ENCODE measurements at regions not wholly inside any gene's neighbourhood (a gene's known extent, or its start where the extent isn't known, plus 50 kb on each side); places are given as distances from the start of the nearest gene placed in this dataset.
"Not testable (repeated sequence)": the region's sequence is repeated elsewhere in the genome, so short reads cannot be mapped to it uniquely, and the experiment has no call there.

- peak; percentile 1 for DNase-seq (ENCODE audit: low read depth, low spot score)
- in situ Hi-C loops (cut with HindIII; ENCODE audit: low pct_unique_long_range_greater_than_20kb, low sequenced_read_pairs), result no loop called here
These were observed 610.2 kb downstream of the UBE2NL start for GRCh38 chrX:144494074-144494473.

- no peak for DNase-seq (ENCODE audit: low read depth, low spot score)
- in situ Hi-C loops (cut with HindIII; ENCODE audit: low pct_unique_long_range_greater_than_20kb, low sequenced_read_pairs), result no loop called here
These were observed 648.0 kb downstream of the UBE2NL start for GRCh38 chrX:144531877-144532276.

DNA sequence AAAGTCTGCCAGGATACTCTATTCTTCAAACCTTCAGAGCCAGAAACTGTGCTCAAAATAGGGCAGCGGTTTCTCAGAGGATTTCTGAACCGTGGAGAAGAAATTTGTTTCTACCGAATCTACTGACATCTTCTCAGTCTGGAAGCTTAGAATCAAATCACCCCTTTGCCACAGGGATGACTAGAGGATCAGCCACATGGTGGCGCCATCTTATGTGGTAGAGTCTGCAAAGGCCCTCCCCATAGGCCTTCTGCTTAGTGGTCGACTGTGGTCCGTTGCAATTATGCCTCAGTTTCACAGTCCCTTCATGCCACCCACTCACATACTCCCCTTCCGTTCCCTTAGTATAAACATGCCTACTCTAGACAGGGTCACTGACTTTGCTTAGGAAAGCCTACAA is 680.7 kb upstream of the SPANXN1 start:
- in situ Hi-C loops (cut with HindIII; ENCODE audit: low pct_unique_long_range_greater_than_20kb, low sequenced_read_pairs), result no loop called here
- DNase-seq (ENCODE audit: low read depth, low spot score), result peak; percentile 44

DNA sequence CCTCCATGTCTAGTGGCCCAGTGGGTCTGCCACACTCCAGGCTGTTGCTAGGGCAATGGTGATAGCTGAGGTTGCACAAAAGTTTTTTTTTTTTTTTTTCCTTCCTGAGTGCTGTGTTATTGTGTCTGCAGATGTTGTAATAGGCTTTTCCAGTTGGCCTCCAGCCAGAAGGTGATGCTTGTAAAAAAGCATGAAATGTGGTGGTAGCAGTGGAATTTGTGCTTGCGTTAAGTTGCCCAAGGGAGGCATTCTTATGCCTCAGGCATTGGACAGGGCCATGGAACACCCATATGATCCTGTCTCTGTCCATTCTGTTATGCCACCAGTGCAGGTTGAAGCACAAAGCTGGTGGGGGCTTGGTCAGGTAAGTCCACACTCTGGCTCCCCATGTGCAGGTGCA is 660.5 kb upstream of the SPANXN1 start:
- no peak for DNase-seq (ENCODE audit: low read depth, low spot score)
- in situ Hi-C loops (cut with HindIII; ENCODE audit: low pct_unique_long_range_greater_than_20kb, low sequenced_read_pairs), result no loop called here

- no peak for DNase-seq (ENCODE audit: low read depth, low spot score)
- in situ Hi-C loops (cut with HindIII; ENCODE audit: low pct_unique_long_range_greater_than_20kb, low sequenced_read_pairs), result no loop called here
These were observed 655.3 kb upstream of the SPANXN1 start for GRCh38 chrX:144592036-144592435.

DNA sequence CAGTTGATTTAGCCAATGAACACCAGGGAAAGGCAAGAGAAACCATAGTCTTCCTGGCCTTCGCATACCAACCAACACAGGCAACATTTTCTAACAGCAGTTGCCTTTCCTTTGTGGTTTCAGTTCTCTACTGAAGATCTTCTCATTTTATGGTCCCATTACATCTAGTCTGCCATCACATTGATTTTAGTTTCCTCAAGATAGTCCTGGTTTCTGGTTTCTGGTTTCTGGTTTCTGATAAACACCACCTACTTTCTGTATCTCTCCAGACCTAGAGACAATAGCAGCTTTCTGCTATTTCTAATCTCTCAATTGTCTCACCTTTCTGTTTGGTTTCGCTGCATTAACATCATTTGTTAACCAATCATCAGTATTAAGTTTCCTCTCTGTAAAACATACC is 646.3 kb upstream of the SPANXN1 start:
- DNase-seq (ENCODE audit: low read depth, low spot score), result no peak
- in situ Hi-C loops (cut with HindIII; ENCODE audit: low pct_unique_long_range_greater_than_20kb, low sequenced_read_pairs), result no loop called here

GRCh38 chrX:144612076-144612475 is 635.2 kb upstream of the SPANXN1 start:
- no peak for DNase-seq (ENCODE audit: low read depth, low spot score)
- in situ Hi-C loops (cut with HindIII; ENCODE audit: low pct_unique_long_range_greater_than_20kb, low sequenced_read_pairs), result no loop called here

DNA sequence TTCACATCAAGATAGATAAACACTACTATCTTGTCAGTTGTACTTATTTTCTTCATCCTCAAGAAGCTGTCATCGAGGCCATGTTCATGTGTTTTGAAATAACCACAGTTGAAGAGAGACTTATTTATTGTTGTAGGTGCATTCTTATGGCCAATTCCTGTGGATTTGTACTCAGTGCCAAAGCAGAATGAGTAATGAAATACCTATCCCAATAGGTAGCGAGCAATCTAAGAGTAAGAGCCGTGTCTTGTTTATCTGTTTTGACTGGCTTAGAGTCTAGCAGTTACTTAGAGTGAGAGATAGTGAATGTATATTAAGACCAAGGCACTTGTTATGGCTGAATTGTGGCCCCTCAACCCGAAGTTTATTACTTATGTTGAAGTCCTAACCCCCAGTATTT is 631.0 kb upstream of the SPANXN1 start:
- no peak for DNase-seq (ENCODE audit: low read depth, low spot score)
- in situ Hi-C loops (cut with HindIII; ENCODE audit: low pct_unique_long_range_greater_than_20kb, low sequenced_read_pairs), result no loop called here

DNA sequence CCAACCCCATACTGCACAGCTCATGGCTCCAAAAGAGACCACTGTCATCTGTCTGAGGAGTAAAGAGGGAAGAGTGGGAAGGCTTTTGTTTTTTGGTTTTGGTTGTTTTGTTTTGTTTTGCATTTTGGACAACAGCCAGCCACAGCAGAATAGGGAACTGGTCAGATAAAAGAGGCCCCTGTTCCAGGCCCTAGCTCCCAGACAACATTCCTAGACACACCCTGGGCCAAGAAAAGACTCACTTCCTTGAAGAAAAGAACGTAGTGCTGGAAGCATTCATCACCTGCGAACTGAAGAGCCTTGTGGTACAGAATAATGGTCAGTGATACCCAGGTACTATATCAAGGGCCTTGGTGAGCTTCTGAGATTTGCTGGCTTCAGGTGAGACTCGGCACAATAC is 619.4 kb upstream of the SPANXN1 start:
- DNase-seq (ENCODE audit: low read depth, low spot score), result peak; percentile 1
- in situ Hi-C loops (cut with HindIII; ENCODE audit: low pct_unique_long_range_greater_than_20kb, low sequenced_read_pairs), result no loop called here

DNA sequence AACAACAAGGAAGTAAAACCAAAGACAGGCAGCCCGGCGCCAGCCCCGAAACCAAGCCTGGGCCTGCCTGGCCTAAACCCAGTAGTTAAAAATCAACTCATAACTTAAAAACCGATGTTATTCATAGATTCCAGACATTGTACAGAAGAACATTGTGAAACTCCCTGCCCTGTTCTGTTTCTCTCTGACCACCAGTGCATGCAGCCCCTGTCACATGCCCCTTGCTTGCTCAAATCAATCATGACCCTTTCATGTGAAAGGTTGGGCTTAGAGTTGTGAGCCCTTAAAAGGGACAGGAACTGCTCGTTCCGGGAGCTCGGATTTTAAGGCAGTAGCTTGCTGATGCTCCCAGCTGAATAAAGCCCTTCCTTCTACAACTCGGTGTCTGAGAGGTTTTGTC is 612.9 kb upstream of the SPANXN1 start:
- in situ Hi-C loops (cut with HindIII; ENCODE audit: low pct_unique_long_range_greater_than_20kb, low sequenced_read_pairs), result not testable (repeated sequence)

GRCh38 chrX:144637731-144638130 is 609.6 kb upstream of the SPANXN1 start:
- DNase-seq (ENCODE audit: low read depth, low spot score), result no peak
- in situ Hi-C loops (cut with HindIII; ENCODE audit: low pct_unique_long_range_greater_than_20kb, low sequenced_read_pairs), result no loop called here

More for the DNA sequence above, 612.9 kb upstream of the SPANXN1 start:
- DNase-seq (ENCODE audit: low read depth, low spot score), result not testable (repeated sequence)

- no peak for DNase-seq (ENCODE audit: low read depth, low spot score)
- in situ Hi-C loops (cut with HindIII; ENCODE audit: low pct_unique_long_range_greater_than_20kb, low sequenced_read_pairs), result no loop called here
These were observed 598.5 kb upstream of the SPANXN1 start for GRCh38 chrX:144648788-144649187.

DNA sequence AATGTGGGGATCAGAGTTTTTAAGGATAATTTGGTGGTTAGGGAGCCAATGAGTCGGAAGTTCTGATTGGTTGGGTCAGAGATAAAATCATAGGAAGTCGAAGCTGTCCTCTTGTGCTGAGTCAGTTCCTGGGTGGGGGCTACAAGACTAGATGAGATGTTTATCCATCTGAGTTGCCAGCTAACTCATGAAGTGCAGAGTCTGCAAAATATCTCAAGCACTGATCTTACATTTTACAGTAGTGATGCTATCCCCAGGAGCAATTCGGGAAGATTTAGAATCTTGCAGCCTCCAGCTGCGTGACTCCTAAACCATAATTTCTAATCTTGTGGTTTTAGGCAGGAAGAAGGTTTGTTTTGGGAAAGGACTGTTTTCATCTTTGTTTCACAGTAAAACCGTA is 565.8 kb upstream of the SPANXN1 start:
- DNase-seq (ENCODE audit: low read depth, low spot score), result peak; percentile 19

GRCh38 chrX:144683247-144683646 is 564.1 kb upstream of the SPANXN1 start:
- in situ Hi-C loops (cut with HindIII; ENCODE audit: low pct_unique_long_range_greater_than_20kb, low sequenced_read_pairs), result no loop called here
- no peak for DNase-seq (ENCODE audit: low read depth, low spot score)

More for the DNA sequence above, 565.8 kb upstream of the SPANXN1 start:
- in situ Hi-C loops (cut with HindIII; ENCODE audit: low pct_unique_long_range_greater_than_20kb, low sequenced_read_pairs), result no loop called here

DNA sequence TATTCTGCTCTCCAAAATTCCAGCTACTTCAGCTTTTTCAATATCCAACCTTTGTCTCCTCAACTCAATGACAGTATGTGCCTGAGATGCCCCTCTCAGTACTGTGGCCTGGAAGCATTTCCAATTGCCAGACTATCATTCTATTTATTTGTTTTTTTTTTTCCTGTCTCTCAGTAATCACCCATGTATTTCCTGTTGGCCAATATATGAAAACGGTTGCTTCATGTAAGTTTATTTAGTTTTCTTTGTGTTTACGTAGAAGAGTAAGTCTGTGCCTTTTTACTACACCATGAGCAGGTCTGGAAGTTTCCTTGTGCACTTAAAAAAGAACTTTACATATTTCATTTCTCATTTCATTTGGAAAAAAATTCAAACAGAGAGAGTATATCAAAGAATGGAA is 537.5 kb upstream of the SPANXN1 start:
- in situ Hi-C loops (cut with HindIII; ENCODE audit: low pct_unique_long_range_greater_than_20kb, low sequenced_read_pairs), result no loop called here
- no peak for DNase-seq (ENCODE audit: low read depth, low spot score)

DNA sequence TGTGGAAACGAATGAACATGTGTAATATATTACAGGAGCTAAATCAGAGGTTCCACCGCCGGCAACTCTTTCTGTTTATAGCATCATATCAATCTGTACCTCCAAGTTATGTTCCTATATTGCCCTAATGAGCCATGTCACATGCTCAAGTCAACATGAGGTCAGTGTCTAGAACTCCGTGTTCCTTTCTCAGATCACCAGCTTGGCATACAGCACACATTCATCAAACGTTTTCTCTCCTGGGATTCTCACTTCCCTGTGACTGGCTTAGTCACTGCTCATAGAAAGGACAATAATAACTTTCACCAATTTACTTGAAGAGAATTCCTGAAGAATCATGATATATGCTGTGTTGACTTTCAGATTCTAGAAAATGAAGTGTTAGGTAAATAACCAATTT is 532.0 kb upstream of the SPANXN1 start:
- peak; percentile 62 for DNase-seq (ENCODE audit: low read depth, low spot score)
- in situ Hi-C loops (cut with HindIII; ENCODE audit: low pct_unique_long_range_greater_than_20kb, low sequenced_read_pairs), result no loop called here

DNA sequence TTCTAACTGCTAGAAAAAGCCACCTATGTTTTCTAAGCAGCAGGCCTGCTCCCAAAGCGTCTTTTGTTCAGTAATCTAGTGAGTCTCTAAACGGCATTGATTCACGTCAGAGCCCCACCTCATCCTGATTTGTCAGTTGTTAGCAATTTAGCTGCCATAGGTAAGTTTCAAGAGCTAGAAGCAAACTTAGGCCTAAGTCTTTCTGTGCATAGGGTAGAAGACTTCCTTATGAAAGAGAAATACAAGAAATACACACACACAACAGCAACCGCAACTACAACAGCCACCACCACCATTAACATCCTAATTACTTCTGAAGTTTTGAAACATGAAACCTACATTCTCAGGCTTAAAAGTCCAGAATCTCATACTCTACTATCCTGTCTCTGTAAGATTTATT is 531.1 kb upstream of the SPANXN1 start:
- peak; percentile 70 for DNase-seq (ENCODE audit: low read depth, low spot score)
- in situ Hi-C loops (cut with HindIII; ENCODE audit: low pct_unique_long_range_greater_than_20kb, low sequenced_read_pairs), result no loop called here

DNA sequence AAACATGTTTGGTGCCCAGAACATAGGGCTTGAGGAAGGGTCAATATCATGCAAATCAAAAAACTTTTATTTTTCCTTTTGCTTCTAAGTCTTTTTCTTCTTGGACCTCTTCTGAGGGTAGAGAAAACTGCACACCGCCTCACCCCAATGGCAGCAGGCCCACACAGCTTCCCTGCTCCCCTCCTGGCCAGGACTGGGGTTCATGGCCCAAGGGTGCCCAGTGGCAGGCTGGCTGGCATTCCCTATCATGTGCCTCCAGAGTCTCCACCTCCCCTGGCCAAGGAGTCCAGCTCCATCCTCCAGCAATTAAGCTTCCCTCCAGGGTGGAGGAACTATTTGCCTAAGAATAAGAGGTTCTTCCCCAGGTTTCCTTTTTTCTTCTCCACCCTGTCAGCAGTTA is 529.6 kb upstream of the SPANXN1 start:
- no peak for DNase-seq (ENCODE audit: low read depth, low spot score)
- in situ Hi-C loops (cut with HindIII; ENCODE audit: low pct_unique_long_range_greater_than_20kb, low sequenced_read_pairs), result no loop called here

- DNase-seq (ENCODE audit: low read depth, low spot score), result no peak
- in situ Hi-C loops (cut with HindIII; ENCODE audit: low pct_unique_long_range_greater_than_20kb, low sequenced_read_pairs), result no loop called here
These were observed 525.0 kb upstream of the SPANXN1 start for GRCh38 chrX:144722307-144722706.

DNA sequence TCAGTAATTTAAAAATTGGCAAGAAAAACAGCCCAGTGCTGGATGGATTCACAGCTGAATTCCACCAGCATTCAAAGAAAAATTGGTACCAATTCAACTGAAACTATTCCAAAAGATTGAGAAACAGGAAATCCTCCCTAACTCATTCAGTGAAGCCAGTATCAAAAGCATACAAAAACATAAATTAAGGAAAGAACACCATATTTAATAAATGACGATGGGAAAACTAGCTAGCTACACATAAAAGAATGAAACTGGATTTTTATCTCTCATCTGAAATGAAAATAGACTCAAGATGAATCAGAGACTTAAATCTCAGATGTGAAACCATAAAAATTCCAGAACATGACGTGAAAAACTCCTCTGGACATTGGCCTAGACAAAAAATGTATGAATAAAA is 516.8 kb upstream of the SPANXN1 start:
- DNase-seq (ENCODE audit: low read depth, low spot score), result no peak
- in situ Hi-C loops (cut with HindIII; ENCODE audit: low pct_unique_long_range_greater_than_20kb, low sequenced_read_pairs), result no loop called here
